ELF-1 (cell line): ENCODE measurements at regions not wholly inside any gene's neighbourhood (a gene's known extent, or its start where the extent isn't known, plus 50 kb on each side); places are given as distances from the start of the nearest gene placed in this dataset.
A peak's percentile ranks its signal among the peaks of the same experiment; 100 is the strongest.

ENCODE experiments used
- DNase-seq: peaks from one replicate; pipeline ENCODE4 v3.0.0-alpha.2; 2016; ENCODE audit warnings: low read depth, low spot score

GRCh38 chr5:62719061-62719720 lies 140.6 kb downstream of the LRRC70 start:
- peak; percentile 39 for DNase-seq

GRCh38 chr5:62718324-62718723 lies 139.7 kb downstream of the LRRC70 start:
- DNase-seq = peak; percentile 8

- DNase-seq = peak; percentile 28
These were observed 138.8 kb downstream of the LRRC70 start for GRCh38 chr5:62717301-62717933.

GRCh38 chr5:62714296-62714695 lies 135.7 kb downstream of the LRRC70 start:
- DNase-seq = no peak

GRCh38 chr5:62708481-62709325 lies 130.1 kb downstream of the LRRC70 start:
- no peak for DNase-seq

GRCh38 chr5:62707563-62707962 lies 128.9 kb downstream of the LRRC70 start:
- DNase-seq = no peak

GRCh38 chr5:62707131-62707530 lies 128.5 kb downstream of the LRRC70 start:
- no peak for DNase-seq

GRCh38 chr5:62705022-62705421 lies 126.4 kb downstream of the LRRC70 start:
- DNase-seq = no peak

GRCh38 chr5:62702126-62702525 lies 123.5 kb downstream of the LRRC70 start:
- DNase-seq = no peak

GRCh38 chr5:62701036-62701435 lies 122.4 kb downstream of the LRRC70 start:
- DNase-seq = no peak

- DNase-seq = no peak
These were observed 120.1 kb downstream of the LRRC70 start for GRCh38 chr5:62698756-62699155.

GRCh38 chr5:62695274-62695673 lies 116.7 kb downstream of the LRRC70 start:
- no peak for DNase-seq

GRCh38 chr5:62692946-62693713 lies 114.5 kb downstream of the LRRC70 start:
- DNase-seq = no peak

GRCh38 chr5:62691946-62692345 lies 113.3 kb downstream of the LRRC70 start:
- no peak for DNase-seq

GRCh38 chr5:62690421-62690820 lies 111.8 kb downstream of the LRRC70 start:
- peak; percentile 11 for DNase-seq

GRCh38 chr5:62689599-62690368 lies 111.2 kb downstream of the LRRC70 start:
- DNase-seq = no peak

GRCh38 chr5:62686692-62687091 lies 108.1 kb downstream of the LRRC70 start:
- DNase-seq = no peak

- DNase-seq = no peak
These were observed 106.6 kb downstream of the LRRC70 start for GRCh38 chr5:62685221-62685620.

GRCh38 chr5:62684310-62684709 lies 105.7 kb downstream of the LRRC70 start:
- DNase-seq = no peak

GRCh38 chr5:62682059-62682458 lies 103.4 kb downstream of the LRRC70 start:
- no peak for DNase-seq
